VCaP (cell line): ENCODE measurements at regions not wholly inside any gene's neighbourhood (a gene's known extent, or its start where the extent isn't known, plus 50 kb on each side); places are given as distances from the start of the nearest gene placed in this dataset.

ENCODE experiments used
- H3K27ac ChIP-seq: fragments of 450-650 bp; 2 replicates; pipeline ENCODE4 v1.5.1; 2017
- TF ChIP-seq, protein P1 (sequence below): fragments of 450-650 bp; conservative IDR thresholded peaks from 2 replicates; pipeline ENCODE4 v1.5.1; 2017; ENCODE audit warnings: mild to moderate bottlenecking, moderate library complexity

GRCh38 chr22:44398856-44399837, 86.4 kb upstream of the SHISAL1 start:
- no peak overlapping the region; the same call in 1 of the 2 replicates for H3K27ac ChIP-seq
- TF ChIP-seq, protein P1, sequence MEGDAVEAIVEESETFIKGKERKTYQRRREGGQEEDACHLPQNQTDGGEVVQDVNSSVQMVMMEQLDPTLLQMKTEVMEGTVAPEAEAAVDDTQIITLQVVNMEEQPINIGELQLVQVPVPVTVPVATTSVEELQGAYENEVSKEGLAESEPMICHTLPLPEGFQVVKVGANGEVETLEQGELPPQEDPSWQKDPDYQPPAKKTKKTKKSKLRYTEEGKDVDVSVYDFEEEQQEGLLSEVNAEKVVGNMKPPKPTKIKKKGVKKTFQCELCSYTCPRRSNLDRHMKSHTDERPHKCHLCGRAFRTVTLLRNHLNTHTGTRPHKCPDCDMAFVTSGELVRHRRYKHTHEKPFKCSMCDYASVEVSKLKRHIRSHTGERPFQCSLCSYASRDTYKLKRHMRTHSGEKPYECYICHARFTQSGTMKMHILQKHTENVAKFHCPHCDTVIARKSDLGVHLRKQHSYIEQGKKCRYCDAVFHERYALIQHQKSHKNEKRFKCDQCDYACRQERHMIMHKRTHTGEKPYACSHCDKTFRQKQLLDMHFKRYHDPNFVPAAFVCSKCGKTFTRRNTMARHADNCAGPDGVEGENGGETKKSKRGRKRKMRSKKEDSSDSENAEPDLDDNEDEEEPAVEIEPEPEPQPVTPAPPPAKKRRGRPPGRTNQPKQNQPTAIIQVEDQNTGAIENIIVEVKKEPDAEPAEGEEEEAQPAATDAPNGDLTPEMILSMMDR: no peak

DNA sequence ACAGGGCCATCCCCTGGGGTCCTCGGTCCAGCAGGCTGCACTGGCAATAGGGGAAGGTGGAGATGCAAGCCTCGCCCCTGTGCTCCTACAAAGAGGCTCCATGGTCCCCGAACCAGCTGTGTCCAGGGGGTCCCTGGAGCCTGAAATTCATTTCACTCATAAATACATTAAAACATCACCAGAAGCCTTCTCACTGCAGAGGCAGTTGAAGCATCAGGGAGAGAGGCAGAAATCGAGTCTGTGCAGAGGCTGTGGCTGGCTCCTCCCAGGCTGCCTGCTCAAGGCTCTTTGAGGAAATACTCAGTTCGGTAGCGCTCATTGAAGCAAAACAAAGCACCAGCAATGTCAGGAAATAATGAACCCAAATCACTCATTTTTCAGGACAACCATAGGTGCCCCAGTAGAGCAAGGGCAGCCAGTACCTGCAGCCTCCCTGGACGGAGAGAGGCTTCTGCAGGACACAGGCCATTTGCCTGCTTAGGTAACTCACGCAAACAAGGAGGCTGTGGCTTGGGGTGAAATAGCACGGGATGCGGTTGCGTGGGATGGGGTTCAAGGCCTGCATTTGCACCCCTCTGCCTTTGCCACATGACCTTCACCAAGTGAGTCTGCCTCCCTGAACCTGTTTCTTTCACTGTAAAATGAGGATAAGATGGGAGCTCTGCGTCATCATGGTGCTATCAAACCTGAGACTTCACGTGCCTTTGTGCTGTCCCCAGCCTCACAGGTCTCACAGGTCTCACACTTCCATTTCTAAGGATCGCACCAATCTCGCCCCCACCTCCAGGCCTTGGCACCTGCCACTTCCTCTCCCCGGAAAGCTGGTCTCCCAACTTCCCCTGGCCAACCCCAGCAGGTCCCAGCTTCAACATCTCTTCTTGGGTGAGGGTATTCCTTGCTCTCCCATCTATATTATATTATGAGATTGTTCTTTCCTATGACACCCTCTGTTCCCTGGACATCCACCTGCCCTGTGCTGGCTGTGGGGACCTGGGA, 84.3 kb upstream of the SHISAL1 start:
- TF ChIP-seq, protein P1: no peak
- no peak overlapping the region for H3K27ac ChIP-seq

DNA sequence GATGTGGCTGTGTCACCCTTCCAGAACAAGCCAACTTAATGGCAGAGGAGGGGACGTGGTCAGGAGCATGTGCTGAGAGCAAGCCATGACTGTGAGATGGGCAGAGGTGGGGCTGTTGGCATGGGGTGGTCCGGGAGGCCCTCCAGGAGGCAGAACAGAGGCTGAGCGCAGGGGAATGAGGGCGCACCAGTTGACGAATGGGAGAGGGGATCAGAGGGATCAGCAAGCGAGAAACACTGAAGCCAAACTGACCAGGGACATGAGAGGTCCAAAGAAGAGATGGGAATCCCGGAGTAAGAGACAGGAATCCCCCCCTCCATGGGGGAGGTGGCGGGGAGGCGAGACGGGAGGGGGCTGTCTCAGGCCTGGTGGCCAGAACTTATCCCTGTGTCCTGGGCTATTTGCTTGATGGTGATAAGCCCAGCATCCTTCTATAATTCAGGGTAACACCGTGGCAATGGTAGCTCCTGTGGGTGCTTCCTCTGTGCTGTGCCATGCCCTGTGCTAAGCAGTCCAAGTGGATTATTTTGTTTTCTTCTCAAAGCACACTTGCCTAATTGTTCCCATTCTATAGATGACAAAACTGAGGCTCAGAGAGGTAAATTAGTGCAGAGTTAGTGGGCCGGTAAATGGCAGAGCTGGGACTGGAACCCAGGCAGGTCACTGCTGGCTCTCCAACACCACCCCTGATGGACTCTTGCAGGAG, 83.4 kb upstream of the SHISAL1 start:
- no peak overlapping the region for H3K27ac ChIP-seq
- TF ChIP-seq, protein P1: no peak

DNA sequence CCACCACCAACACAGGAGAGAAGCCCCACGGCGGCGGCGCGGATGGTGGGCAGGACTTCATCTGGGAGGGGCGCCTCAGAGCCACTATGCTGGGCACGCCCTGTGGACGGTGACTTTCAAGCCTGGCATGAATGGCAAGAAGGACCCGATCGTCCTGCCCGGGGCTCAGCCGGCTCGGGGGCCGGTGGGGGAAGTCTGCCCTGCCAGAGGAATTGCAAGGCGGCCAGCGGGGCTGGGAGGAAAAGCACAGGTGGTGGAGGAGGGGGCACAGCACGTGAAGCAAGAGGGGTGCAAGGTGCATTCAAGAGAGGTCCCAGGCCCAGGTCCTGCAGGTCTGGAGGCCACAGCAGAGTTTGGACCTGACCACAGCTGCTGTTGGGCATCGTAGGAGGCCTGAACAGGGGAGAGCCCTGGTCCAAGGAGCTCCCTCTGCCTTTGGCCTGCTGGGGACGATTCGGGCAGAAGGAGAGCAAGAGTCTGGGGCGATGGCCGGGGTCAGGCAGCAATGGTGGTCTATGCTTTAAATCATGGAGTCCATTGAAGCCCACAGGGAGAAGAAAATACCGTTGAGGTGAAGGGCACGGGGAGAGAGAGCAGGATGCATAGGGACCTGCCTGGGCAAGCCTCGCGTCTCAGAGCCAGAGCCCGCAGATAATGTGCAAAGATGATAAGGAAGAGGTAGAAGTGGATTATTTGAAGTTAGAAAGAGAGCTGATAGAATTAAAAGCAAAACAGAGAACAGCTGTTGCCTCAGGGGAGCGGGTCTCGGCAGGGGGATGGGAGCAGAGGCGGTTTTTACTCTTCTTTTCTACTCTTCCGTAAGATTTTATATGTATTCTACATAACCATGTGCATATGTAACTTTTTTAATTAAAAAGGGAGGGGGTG, 82.6 kb upstream of the SHISAL1 start:
- TF ChIP-seq, protein P1: no peak
- no peak overlapping the region for H3K27ac ChIP-seq

DNA sequence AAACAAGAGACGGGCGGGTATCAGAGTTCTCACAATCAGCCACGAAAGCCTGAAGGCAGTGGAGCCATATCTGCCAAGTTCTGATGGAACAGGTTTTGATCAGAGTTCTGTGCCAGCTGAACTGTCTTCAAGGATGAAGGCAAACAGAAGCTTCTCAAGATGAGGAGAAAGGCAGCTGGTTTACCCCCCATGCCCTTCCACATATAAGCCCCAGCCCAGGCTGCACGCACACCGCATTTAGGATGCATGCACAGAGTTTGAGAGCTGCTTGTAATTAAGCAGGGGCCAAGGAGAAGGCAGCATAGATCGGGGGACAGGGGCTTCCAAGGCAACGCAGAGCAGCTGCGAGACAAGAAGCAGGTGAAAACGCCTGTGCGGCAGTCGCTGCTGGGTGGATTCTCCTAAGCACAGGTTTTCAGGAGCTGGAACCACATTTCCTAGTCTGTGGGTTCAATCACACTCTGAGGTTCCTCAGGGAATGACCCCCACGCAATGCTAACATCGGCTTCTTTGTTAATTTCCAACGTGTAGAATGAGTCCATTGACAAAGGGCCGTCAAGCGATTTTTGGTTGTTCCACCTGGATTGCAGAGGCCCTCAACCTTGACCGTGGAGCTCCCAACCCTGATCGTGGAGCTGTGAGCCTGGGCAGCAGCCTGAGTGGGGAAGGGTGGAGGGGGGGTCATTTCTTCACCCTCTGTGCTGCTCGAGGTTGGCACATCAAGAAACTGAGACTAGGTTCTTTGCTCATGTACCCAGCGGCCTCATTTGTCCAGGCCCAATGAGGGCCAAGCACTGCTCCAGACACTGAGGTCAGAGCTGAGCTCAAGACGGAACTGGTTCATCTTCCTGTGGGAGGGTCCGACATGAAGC, 81.7 kb upstream of the SHISAL1 start:
- TF ChIP-seq, protein P1: no peak
- no peak overlapping the region for H3K27ac ChIP-seq

DNA sequence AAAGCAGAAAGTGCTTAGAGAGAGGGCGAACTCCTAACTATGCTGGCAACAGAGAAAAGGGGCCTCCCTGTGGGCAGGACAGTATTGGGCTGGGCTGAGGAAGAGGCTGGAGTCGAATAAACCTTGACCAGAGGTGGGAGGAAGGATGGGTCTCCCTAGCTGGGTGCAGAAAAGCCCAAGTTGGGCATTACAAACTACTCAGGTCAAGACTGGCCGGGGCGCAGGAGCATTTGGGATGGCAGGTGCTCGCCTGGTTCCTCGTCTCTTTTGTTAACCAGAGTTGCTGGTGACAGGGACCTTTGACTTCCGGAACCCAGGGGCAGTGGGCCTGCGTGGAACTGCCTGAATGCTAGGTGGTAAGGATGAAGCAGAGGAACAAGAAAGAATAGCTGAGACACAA, 80.3 kb upstream of the SHISAL1 start:
- TF ChIP-seq, protein P1: no peak
- no peak overlapping the region for H3K27ac ChIP-seq
